ENCODE measurements at regions not wholly inside any gene's neighbourhood (a gene's known extent, or its start where the extent isn't known, plus 50 kb on each side); places are given as distances from the start of the nearest gene placed in this dataset.

GRCh38 chr13:104085611-104086010 lies 1019.4 kb upstream of the SLC10A2 start:
- ATAC-seq (ENCODE audit: insufficient read depth, low read depth) = no peak
- no peak for DNase-seq
- no peak overlapping the region for H3K27ac ChIP-seq (ENCODE audit: low read length)
- H3K9ac ChIP-seq (ENCODE audit: low read depth, low read length) = no peak overlapping the region
- H3K27me3 ChIP-seq (ENCODE audit: insufficient read depth, low read length, poor library complexity) = no peaks in the 10 kb centered on the region
- no peaks in the 10 kb centered on the region for H4K20me1 ChIP-seq (ENCODE audit: insufficient read depth, low read length)
- H3K79me2 ChIP-seq (ENCODE audit: insufficient read depth, low read length) = no peaks in the 10 kb centered on the region
- TF ChIP-seq EZH2 (IDR thresholded peaks at IDR 0.05; ENCODE audit: borderline replicate concordance, low read depth, low read length, severe bottlenecking) (no peak), CTCF (IDR thresholded peaks at IDR 0.05; ENCODE audit: borderline replicate concordance, extremely low read depth, low read length, poor library complexity, severe bottlenecking) (no peak)
- no peak overlapping the region for H2AFZ ChIP-seq (ENCODE audit: low read depth, low read length)
- no peaks in the 10 kb centered on the region for H3K9me3 ChIP-seq (ENCODE audit: insufficient read depth, low read length, severe bottlenecking)
- H3K4me3 ChIP-seq (ENCODE audit: low read depth in 1 of 2, low read length in 2 of 2) = no peak overlapping the region
- H3K4me1 ChIP-seq (ENCODE audit: insufficient read depth, low read length) = no peaks in the 10 kb centered on the region
- no peak overlapping the region for H3K4me2 ChIP-seq (ENCODE audit: insufficient read depth, low read length)
- H3K36me3 ChIP-seq (ENCODE audit: insufficient read depth, low read length) = no peaks in the 10 kb centered on the region

- Histone ChIP-seq H3K9ac (ENCODE audit: low read depth, low read length) (no peak overlapping the region), H3K4me2 (ENCODE audit: insufficient read depth, low read length) (no peak overlapping the region), H4K20me1 (ENCODE audit: insufficient read depth, low read length) (no peaks in the 10 kb centered on the region), H3K27ac (ENCODE audit: low read length) (no peak overlapping the region), H2AFZ (ENCODE audit: low read depth, low read length) (no peak overlapping the region), H3K4me1 (ENCODE audit: insufficient read depth, low read length) (no peaks in the 10 kb centered on the region), H3K79me2 (ENCODE audit: insufficient read depth, low read length) (no peaks in the 10 kb centered on the region), H3K36me3 (ENCODE audit: insufficient read depth, low read length) (no peaks in the 10 kb centered on the region), H3K9me3 (ENCODE audit: insufficient read depth, low read length, severe bottlenecking) (no peaks in the 10 kb centered on the region), H3K27me3 (ENCODE audit: insufficient read depth, low read length, poor library complexity) (no peaks in the 10 kb centered on the region), H3K4me3 (ENCODE audit: low read depth in 1 of 2, low read length in 2 of 2) (no peak overlapping the region)
- ATAC-seq (ENCODE audit: insufficient read depth, low read depth) = no peak
- TF ChIP-seq EZH2 (IDR thresholded peaks at IDR 0.05; ENCODE audit: borderline replicate concordance, low read depth, low read length, severe bottlenecking) (no peak), CTCF (IDR thresholded peaks at IDR 0.05; ENCODE audit: borderline replicate concordance, extremely low read depth, low read length, poor library complexity, severe bottlenecking) (no peak)
- DNase-seq = no peak
These were observed 1008.1 kb upstream of the SLC10A2 start for GRCh38 chr13:104074326-104074725.

GRCh38 chr13:104071806-104072205 lies 1005.6 kb upstream of the SLC10A2 start:
- no peak for TF ChIP-seq CTCF (IDR thresholded peaks at IDR 0.05; ENCODE audit: borderline replicate concordance, extremely low read depth, low read length, poor library complexity, severe bottlenecking)
- no peak for TF ChIP-seq EZH2 (IDR thresholded peaks at IDR 0.05; ENCODE audit: borderline replicate concordance, low read depth, low read length, severe bottlenecking)

GRCh38 chr13:104065328-104065727 lies 999.1 kb upstream of the SLC10A2 start:
- Histone ChIP-seq H3K27me3 (ENCODE audit: insufficient read depth, low read length, poor library complexity) (no peaks in the 10 kb centered on the region), H3K4me1 (ENCODE audit: insufficient read depth, low read length) (no peaks in the 10 kb centered on the region), H2AFZ (ENCODE audit: low read depth, low read length) (no peak overlapping the region), H3K9ac (ENCODE audit: low read depth, low read length) (no peak overlapping the region), H3K4me3 (ENCODE audit: low read depth in 1 of 2, low read length in 2 of 2) (no peak overlapping the region), H3K27ac (ENCODE audit: low read length) (no peak overlapping the region), H3K36me3 (ENCODE audit: insufficient read depth, low read length) (no peaks in the 10 kb centered on the region), H4K20me1 (ENCODE audit: insufficient read depth, low read length) (no peaks in the 10 kb centered on the region), H3K79me2 (ENCODE audit: insufficient read depth, low read length) (no peaks in the 10 kb centered on the region), H3K9me3 (ENCODE audit: insufficient read depth, low read length, severe bottlenecking) (no peaks in the 10 kb centered on the region), H3K4me2 (ENCODE audit: insufficient read depth, low read length) (no peak overlapping the region)
- TF ChIP-seq CTCF (IDR thresholded peaks at IDR 0.05; ENCODE audit: borderline replicate concordance, extremely low read depth, low read length, poor library complexity, severe bottlenecking) (no peak), EZH2 (IDR thresholded peaks at IDR 0.05; ENCODE audit: borderline replicate concordance, low read depth, low read length, severe bottlenecking) (no peak)
- DNase-seq (no peak), ATAC-seq (ENCODE audit: insufficient read depth, low read depth) (no peak)

More at GRCh38 chr13:104071806-104072205, 1005.6 kb upstream of the SLC10A2 start:
- H3K79me2 ChIP-seq (ENCODE audit: insufficient read depth, low read length) = no peaks in the 10 kb centered on the region
- ATAC-seq (ENCODE audit: insufficient read depth, low read depth) (no peak), DNase-seq (no peak)
- no peaks in the 10 kb centered on the region for H4K20me1 ChIP-seq (ENCODE audit: insufficient read depth, low read length)
- no peaks in the 10 kb centered on the region for H3K27me3 ChIP-seq (ENCODE audit: insufficient read depth, low read length, poor library complexity)
- no peaks in the 10 kb centered on the region for H3K9me3 ChIP-seq (ENCODE audit: insufficient read depth, low read length, severe bottlenecking)
- H2AFZ ChIP-seq (ENCODE audit: low read depth, low read length) = no peak overlapping the region
- no peak overlapping the region for H3K9ac ChIP-seq (ENCODE audit: low read depth, low read length)
- no peaks in the 10 kb centered on the region for H3K4me1 ChIP-seq (ENCODE audit: insufficient read depth, low read length)
- H3K36me3 ChIP-seq (ENCODE audit: insufficient read depth, low read length) = no peaks in the 10 kb centered on the region
- H3K27ac ChIP-seq (ENCODE audit: low read length) = no peak overlapping the region
- H3K4me3 ChIP-seq (ENCODE audit: low read depth in 1 of 2, low read length in 2 of 2) = no peak overlapping the region
- no peak overlapping the region for H3K4me2 ChIP-seq (ENCODE audit: insufficient read depth, low read length)
